KMS-11 (cell line): ENCODE measurements at regions not wholly inside any gene's neighbourhood (a gene's known extent, or its start where the extent isn't known, plus 50 kb on each side); places are given as distances from the start of the nearest gene placed in this dataset.

ENCODE experiments used
- H2AFZ ChIP-seq: fragments of 200-600 bp; sonication (generic); 2 replicates; pipeline ENCODE4 v1.6.1; 2016; ENCODE audit warnings: antibody characterized with exemption, mixed run types, low read depth
- H3K27ac ChIP-seq: fragments of 200-600 bp; sonication (generic); 2 replicates; pipeline ENCODE4 v1.6.1; 2016; ENCODE audit warnings: mild to moderate bottlenecking, mixed run types
- H3K27me3 ChIP-seq: fragments of 200-600 bp; sonication (generic); 2 replicates; pipeline ENCODE4 v1.6.1; 2017; ENCODE audit warnings: mild to moderate bottlenecking, low read depth, mixed run types, moderate library complexity; ENCODE audit not compliant: insufficient read depth
- H3K36me3 ChIP-seq: fragments of 200-600 bp; sonication (generic); 2 replicates; pipeline ENCODE4 v1.6.1; 2017; ENCODE audit warnings: mild to moderate bottlenecking, mixed run types; ENCODE audit not compliant: insufficient read depth
- H3K4me1 ChIP-seq: fragments of 200-600 bp; sonication (generic); 2 replicates; pipeline ENCODE4 v1.6.1; 2016; ENCODE audit warnings: mild to moderate bottlenecking, low read depth, mixed run types; ENCODE audit not compliant: poor library complexity, severe bottlenecking
- H3K4me2 ChIP-seq: fragments of 200-600 bp; sonication (generic); 2 replicates; pipeline ENCODE4 v1.7.0; 2016; ENCODE audit warnings: mild to moderate bottlenecking, mixed run types
- H3K4me3 ChIP-seq: fragments of 200-600 bp; sonication (generic); IDR thresholded peaks from 2 replicates; pipeline ENCODE4 v1.6.1; 2017; ENCODE audit warnings: low read depth, low read length, mixed read lengths; ENCODE audit not compliant: insufficient read depth
- H3K79me2 ChIP-seq: fragments of 200-600 bp; sonication (generic); 2 replicates; pipeline ENCODE4 v1.6.1; 2016; ENCODE audit warnings: low read depth, mixed run types; ENCODE audit not compliant: insufficient read depth
- H3K9ac ChIP-seq: fragments of 200-600 bp; sonication (generic); 2 replicates; pipeline ENCODE4 v1.6.1; 2016; ENCODE audit warnings: mild to moderate bottlenecking, mixed run types
- H4K20me1 ChIP-seq: fragments of 200-600 bp; sonication (generic); 2 replicates; pipeline ENCODE4 v1.6.1; 2016; ENCODE audit warnings: mild to moderate bottlenecking, mixed run types; ENCODE audit not compliant: insufficient read depth
- CTCF ChIP-seq: fragments of 200-600 bp; sonication (generic); conservative IDR thresholded peaks from 2 replicates; pipeline ENCODE4 v1.6.1; 2017; ENCODE audit warnings: low read depth, mild to moderate bottlenecking, antibody characterized with exemption, low read length, moderate library complexity, mixed read lengths

- Histone ChIP-seq H3K4me1 (no peaks in the 10 kb centered on the region), H3K27ac (no peak overlapping the region), H3K27me3 (no peaks in the 10 kb centered on the region), H2AFZ (no peak overlapping the region), H3K36me3 (no peaks in the 10 kb centered on the region), H4K20me1 (no peaks in the 10 kb centered on the region), H3K4me2 (no peak overlapping the region), H3K9ac (no peak overlapping the region), H3K4me3 (no peak overlapping the region), H3K79me2 (no peaks in the 10 kb centered on the region)
- no peak for TF ChIP-seq CTCF
Measured at GRCh38 chr4:54882616-54883015, 224.9 kb downstream of the KIT start.

GRCh38 chr4:54879576-54879975, 221.8 kb downstream of the KIT start:
- Histone ChIP-seq H4K20me1 (no peaks in the 10 kb centered on the region), H3K4me3 (no peak overlapping the region), H3K9ac (no peak overlapping the region), H3K27me3 (no peaks in the 10 kb centered on the region), H3K4me1 (no peaks in the 10 kb centered on the region), H3K4me2 (no peak overlapping the region), H2AFZ (no peak overlapping the region), H3K79me2 (no peaks in the 10 kb centered on the region), H3K36me3 (no peaks in the 10 kb centered on the region), H3K27ac (no peak overlapping the region)
- no peak for TF ChIP-seq CTCF

GRCh38 chr4:54877006-54877405, 219.2 kb downstream of the KIT start:
- H2AFZ ChIP-seq = no peak overlapping the region
- H3K36me3 ChIP-seq = no peaks in the 10 kb centered on the region
- H3K4me1 ChIP-seq = no peaks in the 10 kb centered on the region
- H3K27me3 ChIP-seq = no peaks in the 10 kb centered on the region
- no peak for TF ChIP-seq CTCF
- H3K9ac ChIP-seq = no peak overlapping the region
- H3K79me2 ChIP-seq = no peaks in the 10 kb centered on the region
- H4K20me1 ChIP-seq = no peaks in the 10 kb centered on the region
- H3K4me3 ChIP-seq = no peak overlapping the region
- H3K27ac ChIP-seq = no peak overlapping the region
- no peak overlapping the region for H3K4me2 ChIP-seq

GRCh38 chr4:54872261-54872660, 214.5 kb downstream of the KIT start:
- Histone ChIP-seq H4K20me1 (no peaks in the 10 kb centered on the region), H3K27ac (no peak overlapping the region), H3K4me1 (no peaks in the 10 kb centered on the region), H3K4me3 (no peak overlapping the region), H3K27me3 (no peaks in the 10 kb centered on the region), H3K36me3 (no peaks in the 10 kb centered on the region), H3K79me2 (no peaks in the 10 kb centered on the region), H2AFZ (no peak overlapping the region), H3K4me2 (no peak overlapping the region), H3K9ac (no peak overlapping the region)
- no peak for TF ChIP-seq CTCF
